ENCODE measurements at regions not wholly inside any gene's neighbourhood (a gene's known extent, or its start where the extent isn't known, plus 50 kb on each side); places are given as distances from the start of the nearest gene placed in this dataset.

- no peaks in the 10 kb centered on the region for H3K27me3 ChIP-seq (ENCODE audit: control insufficient read depth, insufficient read depth, low read length, poor library complexity, severe bottlenecking)
- H3K9me3 ChIP-seq (ENCODE audit: control insufficient read depth, low read length) = peaks cover 18% of the 10 kb centered on the region
- H3K36me3 Mint-ChIP-seq (ENCODE audit: low read depth) = peaks cover 6% of the 10 kb centered on the region
- no peak for TF ChIP-seq CTCF (conservative IDR thresholded peaks at IDR 0.05)
- no peak overlapping the region for H3K9ac ChIP-seq (ENCODE audit: extremely low read depth, low read length, poor library complexity, severe bottlenecking)
- peaks cover 4% of the 10 kb centered on the region for H3K4me1 ChIP-seq (ENCODE audit: control insufficient read depth, insufficient read depth, low read length)
- H3K4me3 ChIP-seq (ENCODE audit: low read length) = no peak overlapping the region
- H3K27me3 Mint-ChIP-seq (ENCODE audit: insufficient read depth) = no peaks in the 10 kb centered on the region
- H3K36me3 ChIP-seq (ENCODE audit: control insufficient read depth, insufficient read depth, low read length) = no peaks in the 10 kb centered on the region
- peaks cover 13% of the 10 kb centered on the region for H3K4me1 Mint-ChIP-seq
- peaks cover 15% of the 10 kb centered on the region for H3K9me3 Mint-ChIP-seq
- 95% methylated on average over 5 of the region's 5 CpGs; no CpG with 5 or more reads in 1 of the 2 experiments for WGBS, 2 experiments (ENCODE audit: insufficient coverage in 1 of 2, insufficient read length in 1 of 2)
- H3K4me3 Mint-ChIP-seq = no peak overlapping the region
- H3K27ac ChIP-seq (ENCODE audit: low read depth, low read length) = no peak overlapping the region
- H3K27ac Mint-ChIP-seq = no peak overlapping the region
- DNase-seq = no peak
Observed at GRCh38 chr3:3696345-3696744, 102.9 kb upstream of the LRRN1 start.

GRCh38 chr3:3693593-3693992 is 105.6 kb upstream of the LRRN1 start:
- Mint-ChIP-seq H3K27ac (no peak overlapping the region), H3K36me3 (ENCODE audit: low read depth) (peaks cover 8% of the 10 kb centered on the region), H3K4me3 (no peak overlapping the region), H3K9me3 (peaks cover 29% of the 10 kb centered on the region), H3K4me1 (no peaks in the 10 kb centered on the region), H3K27me3 (ENCODE audit: insufficient read depth) (no peaks in the 10 kb centered on the region)
- H3K9ac ChIP-seq (ENCODE audit: extremely low read depth, low read length, poor library complexity, severe bottlenecking) = no peak overlapping the region
- H3K4me3 ChIP-seq (ENCODE audit: low read length) = no peak overlapping the region
- 92 to 100% methylated on average over 1 of the region's 1 CpG for WGBS, 2 experiments (ENCODE audit: insufficient coverage in 1 of 2, insufficient read length in 1 of 2)
- H3K36me3 ChIP-seq (ENCODE audit: control insufficient read depth, insufficient read depth, low read length) = no peaks in the 10 kb centered on the region
- no peaks in the 10 kb centered on the region for H3K4me1 ChIP-seq (ENCODE audit: control insufficient read depth, insufficient read depth, low read length)
- no peak overlapping the region for H3K27ac ChIP-seq (ENCODE audit: low read depth, low read length)
- H3K9me3 ChIP-seq (ENCODE audit: control insufficient read depth, low read length) = peaks cover 31% of the 10 kb centered on the region
- TF ChIP-seq CTCF (conservative IDR thresholded peaks at IDR 0.05) = no peak
- DNase-seq = no peak
- H3K27me3 ChIP-seq (ENCODE audit: control insufficient read depth, insufficient read depth, low read length, poor library complexity, severe bottlenecking) = no peaks in the 10 kb centered on the region

- Histone ChIP-seq H3K9ac (ENCODE audit: extremely low read depth, low read length, poor library complexity, severe bottlenecking) (no peak overlapping the region), H3K36me3 (ENCODE audit: control insufficient read depth, insufficient read depth, low read length) (no peaks in the 10 kb centered on the region), H3K4me3 (ENCODE audit: low read length) (peak overlapping the region; percentile 35), H3K27ac (ENCODE audit: low read depth, low read length) (no peak overlapping the region), H3K27me3 (ENCODE audit: control insufficient read depth, insufficient read depth, low read length, poor library complexity, severe bottlenecking) (no peaks in the 10 kb centered on the region), H3K9me3 (ENCODE audit: control insufficient read depth, low read length) (peaks cover 30% of the 10 kb centered on the region), H3K4me1 (ENCODE audit: control insufficient read depth, insufficient read depth, low read length) (peaks cover 4% of the 10 kb centered on the region)
- Mint-ChIP-seq H3K36me3 (ENCODE audit: low read depth) (peaks cover 8% of the 10 kb centered on the region), H3K4me1 (peaks cover 31% of the 10 kb centered on the region), H3K9me3 (peaks cover 36% of the 10 kb centered on the region), H3K27me3 (ENCODE audit: insufficient read depth) (no peaks in the 10 kb centered on the region), H3K27ac (no peak overlapping the region), H3K4me3 (no peak overlapping the region)
- no peak for TF ChIP-seq CTCF (conservative IDR thresholded peaks at IDR 0.05)
- no peak for DNase-seq
- WGBS, 2 experiments (ENCODE audit: insufficient coverage in 1 of 2, insufficient read length in 1 of 2) = 94 to 97% methylated on average over 2 of the region's 2 CpGs
Observed at GRCh38 chr3:3689601-3690375, 109.4 kb upstream of the LRRN1 start.
